ENCODE measurements at regions not wholly inside any gene's neighbourhood (a gene's known extent, or its start where the extent isn't known, plus 50 kb on each side); places are given as distances from the start of the nearest gene placed in this dataset.

DNA sequence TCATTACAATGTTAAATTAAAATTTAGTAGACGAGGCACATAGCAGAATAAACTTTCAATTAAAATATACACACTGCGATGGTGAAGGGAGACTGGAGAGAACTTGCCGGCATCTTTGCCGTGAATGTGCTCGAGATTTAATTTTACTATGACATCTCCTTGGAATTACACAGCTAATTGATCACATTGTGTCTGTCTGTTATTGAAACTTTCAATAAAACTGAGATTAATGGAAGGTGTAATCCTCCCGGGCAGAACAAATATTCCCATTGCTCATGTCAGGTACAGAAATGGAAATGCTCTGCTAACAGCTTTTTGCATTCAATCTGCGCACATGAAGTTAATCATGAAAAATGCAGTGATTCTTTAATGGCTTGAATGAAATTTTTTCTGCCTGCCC lies 210.1 kb upstream of the NLRP1 start:
- Mint-ChIP-seq H3K4me1 (ENCODE audit: low read depth) (no peaks in the 10 kb centered on the region), H3K27ac (ENCODE audit: unreplicated experiment) (no peak overlapping the region), H3K4me3 (ENCODE audit: unreplicated experiment) (no peak overlapping the region), H3K9me3 (ENCODE audit: low read depth) (peaks cover 7% of the 10 kb centered on the region), H3K27me3 (ENCODE audit: low read depth) (peaks cover 30% of the 10 kb centered on the region), H3K36me3 (ENCODE audit: low read depth) (no peaks in the 10 kb centered on the region)
- DNase-seq (ENCODE audit: low spot score), result no peak
- TF ChIP-seq CTCF (IDR thresholded peaks at IDR 0.05), result no peak

DNA sequence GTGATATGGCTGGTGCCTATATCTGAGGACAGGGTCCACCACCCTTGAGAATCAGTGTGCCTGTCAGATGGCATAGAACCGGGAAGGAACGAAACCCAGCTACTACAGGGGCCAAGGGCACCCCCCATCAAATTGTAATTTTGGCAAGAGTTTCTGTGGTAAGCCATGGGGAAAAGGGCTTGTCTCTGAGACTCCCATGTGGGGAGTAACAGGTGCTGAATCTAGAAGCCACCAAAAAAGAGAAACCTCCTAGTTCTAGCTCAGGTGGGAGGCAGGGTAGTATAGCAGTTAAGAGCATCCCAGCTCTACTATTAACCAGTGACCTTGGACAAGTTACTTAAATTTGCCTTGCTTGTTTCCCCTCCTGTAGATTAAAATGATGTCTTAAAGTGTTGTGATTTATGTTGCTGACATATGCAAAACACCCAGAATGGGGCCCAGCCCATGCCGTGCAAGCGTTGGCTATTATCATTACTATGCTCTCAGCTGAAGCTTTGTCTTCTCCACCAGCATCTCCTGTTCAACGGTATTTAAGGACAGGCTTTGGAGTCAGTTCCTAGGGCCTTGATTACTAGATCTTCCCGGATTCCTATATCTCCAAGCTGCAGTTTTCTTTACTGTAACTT lies 210.7 kb upstream of the NLRP1 start:
- no peaks in the 10 kb centered on the region for H3K4me1 Mint-ChIP-seq (ENCODE audit: low read depth)
- H3K27me3 Mint-ChIP-seq (ENCODE audit: low read depth), result peaks cover 30% of the 10 kb centered on the region
- H3K4me3 Mint-ChIP-seq (ENCODE audit: unreplicated experiment), result no peak overlapping the region
- H3K36me3 Mint-ChIP-seq (ENCODE audit: low read depth), result no peaks in the 10 kb centered on the region
- TF ChIP-seq CTCF (IDR thresholded peaks at IDR 0.05), result no peak
- no peak overlapping the region for H3K27ac Mint-ChIP-seq (ENCODE audit: unreplicated experiment)
- peaks cover 7% of the 10 kb centered on the region for H3K9me3 Mint-ChIP-seq (ENCODE audit: low read depth)
- no peak for DNase-seq (ENCODE audit: low spot score)

GRCh38 chr17:5797447-5798050 lies 213.2 kb upstream of the NLRP1 start:
- H3K4me1 Mint-ChIP-seq (ENCODE audit: low read depth), result no peaks in the 10 kb centered on the region
- no peak for TF ChIP-seq CTCF (IDR thresholded peaks at IDR 0.05)
- no peak overlapping the region for H3K27ac Mint-ChIP-seq (ENCODE audit: unreplicated experiment)
- H3K9me3 Mint-ChIP-seq (ENCODE audit: low read depth), result peaks cover 7% of the 10 kb centered on the region
- H3K27me3 Mint-ChIP-seq (ENCODE audit: low read depth), result peaks cover 40% of the 10 kb centered on the region
- H3K4me3 Mint-ChIP-seq (ENCODE audit: unreplicated experiment), result no peak overlapping the region
- H3K36me3 Mint-ChIP-seq (ENCODE audit: low read depth), result no peaks in the 10 kb centered on the region
- no peak for DNase-seq (ENCODE audit: low spot score)

DNA sequence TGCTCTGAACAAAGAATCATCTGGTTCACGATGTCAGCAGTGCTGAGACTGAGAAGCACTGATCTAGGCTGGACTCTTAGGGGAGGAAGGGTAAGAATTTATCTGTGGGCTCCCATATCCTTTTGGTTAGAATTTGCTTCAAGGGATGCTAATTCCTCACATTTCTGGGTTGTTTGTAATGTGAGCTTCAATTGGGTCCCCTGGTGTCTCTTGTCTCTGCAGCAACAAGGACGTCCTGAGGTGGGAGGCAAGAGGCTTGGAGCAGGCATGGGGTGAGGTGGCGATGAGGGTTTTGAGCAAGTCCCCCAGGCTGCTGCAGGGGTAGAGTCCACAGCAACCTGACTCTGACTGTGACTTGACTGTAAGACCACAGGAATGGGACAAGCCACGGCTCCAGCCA lies 213.8 kb upstream of the NLRP1 start:
- H3K27ac Mint-ChIP-seq (ENCODE audit: unreplicated experiment), result no peak overlapping the region
- H3K4me3 Mint-ChIP-seq (ENCODE audit: unreplicated experiment), result no peak overlapping the region
- H3K36me3 Mint-ChIP-seq (ENCODE audit: low read depth), result no peaks in the 10 kb centered on the region
- no peak for TF ChIP-seq CTCF (IDR thresholded peaks at IDR 0.05)
- no peaks in the 10 kb centered on the region for H3K4me1 Mint-ChIP-seq (ENCODE audit: low read depth)
- peaks cover 42% of the 10 kb centered on the region for H3K27me3 Mint-ChIP-seq (ENCODE audit: low read depth)
- H3K9me3 Mint-ChIP-seq (ENCODE audit: low read depth), result peaks cover 3% of the 10 kb centered on the region
- no peak for DNase-seq (ENCODE audit: low spot score)

GRCh38 chr17:5800131-5800530 lies 215.8 kb upstream of the NLRP1 start:
- Mint-ChIP-seq H3K4me3 (ENCODE audit: unreplicated experiment) (no peak overlapping the region), H3K4me1 (ENCODE audit: low read depth) (no peaks in the 10 kb centered on the region), H3K27ac (ENCODE audit: unreplicated experiment) (no peak overlapping the region), H3K27me3 (ENCODE audit: low read depth) (peaks cover 44% of the 10 kb centered on the region), H3K36me3 (ENCODE audit: low read depth) (no peaks in the 10 kb centered on the region), H3K9me3 (ENCODE audit: low read depth) (peaks cover 3% of the 10 kb centered on the region)
- no peak for DNase-seq (ENCODE audit: low spot score)
- no peak for TF ChIP-seq CTCF (IDR thresholded peaks at IDR 0.05)
